GM12865 (cell line): ENCODE measurements at regions not wholly inside any gene's neighbourhood (a gene's known extent, or its start where the extent isn't known, plus 50 kb on each side); places are given as distances from the start of the nearest gene placed in this dataset.

ENCODE experiments used
- DNase-seq: peaks from one replicate; pipeline ENCODE4 v3.0.0; 2010; ENCODE audit warnings: low read depth
- H3K4me3 ChIP-seq: 2 replicates; pipeline ENCODE4 v1.5.1; 2011; ENCODE audit warnings: mild to moderate bottlenecking, low read depth, low read length, control low read depth
- TF ChIP-seq, protein P1 (sequence below): IDR thresholded peaks from 2 replicates; pipeline ENCODE4 v1.5.1; 2011; ENCODE audit warnings: low read length, control low read depth, low read depth, inconsistent platforms; ENCODE audit not compliant: insufficient read depth; ENCODE audit errors: missing control alignments

GRCh38 chr3:102237181-102237580, 197.6 kb upstream of the ZPLD1 start:
- TF ChIP-seq, protein P1, sequence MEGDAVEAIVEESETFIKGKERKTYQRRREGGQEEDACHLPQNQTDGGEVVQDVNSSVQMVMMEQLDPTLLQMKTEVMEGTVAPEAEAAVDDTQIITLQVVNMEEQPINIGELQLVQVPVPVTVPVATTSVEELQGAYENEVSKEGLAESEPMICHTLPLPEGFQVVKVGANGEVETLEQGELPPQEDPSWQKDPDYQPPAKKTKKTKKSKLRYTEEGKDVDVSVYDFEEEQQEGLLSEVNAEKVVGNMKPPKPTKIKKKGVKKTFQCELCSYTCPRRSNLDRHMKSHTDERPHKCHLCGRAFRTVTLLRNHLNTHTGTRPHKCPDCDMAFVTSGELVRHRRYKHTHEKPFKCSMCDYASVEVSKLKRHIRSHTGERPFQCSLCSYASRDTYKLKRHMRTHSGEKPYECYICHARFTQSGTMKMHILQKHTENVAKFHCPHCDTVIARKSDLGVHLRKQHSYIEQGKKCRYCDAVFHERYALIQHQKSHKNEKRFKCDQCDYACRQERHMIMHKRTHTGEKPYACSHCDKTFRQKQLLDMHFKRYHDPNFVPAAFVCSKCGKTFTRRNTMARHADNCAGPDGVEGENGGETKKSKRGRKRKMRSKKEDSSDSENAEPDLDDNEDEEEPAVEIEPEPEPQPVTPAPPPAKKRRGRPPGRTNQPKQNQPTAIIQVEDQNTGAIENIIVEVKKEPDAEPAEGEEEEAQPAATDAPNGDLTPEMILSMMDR, result no peak
- no peak for DNase-seq
- H3K4me3 ChIP-seq, result no peak overlapping the region

DNA sequence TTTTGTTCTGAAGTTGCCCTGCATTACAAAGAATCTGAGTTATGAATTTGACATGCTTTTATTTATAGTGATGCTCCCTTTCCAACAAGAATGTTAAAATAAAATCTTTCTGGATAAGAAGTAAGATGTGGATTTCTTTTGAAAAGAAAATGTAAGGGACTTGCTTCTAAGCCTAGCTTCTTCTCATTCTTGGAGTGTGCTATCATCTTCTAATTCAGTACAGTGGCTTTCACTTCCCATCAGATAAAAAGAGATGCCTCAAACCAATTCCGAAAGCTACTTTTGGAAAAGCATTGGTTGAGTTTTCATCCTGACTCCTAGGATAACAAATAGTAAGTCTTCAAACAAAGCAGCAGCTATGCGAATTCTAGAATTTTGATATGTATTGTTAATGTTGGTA, 197.0 kb upstream of the ZPLD1 start:
- DNase-seq, result no peak
- H3K4me3 ChIP-seq, result no peak overlapping the region
- TF ChIP-seq, protein P1, result no peak

DNA sequence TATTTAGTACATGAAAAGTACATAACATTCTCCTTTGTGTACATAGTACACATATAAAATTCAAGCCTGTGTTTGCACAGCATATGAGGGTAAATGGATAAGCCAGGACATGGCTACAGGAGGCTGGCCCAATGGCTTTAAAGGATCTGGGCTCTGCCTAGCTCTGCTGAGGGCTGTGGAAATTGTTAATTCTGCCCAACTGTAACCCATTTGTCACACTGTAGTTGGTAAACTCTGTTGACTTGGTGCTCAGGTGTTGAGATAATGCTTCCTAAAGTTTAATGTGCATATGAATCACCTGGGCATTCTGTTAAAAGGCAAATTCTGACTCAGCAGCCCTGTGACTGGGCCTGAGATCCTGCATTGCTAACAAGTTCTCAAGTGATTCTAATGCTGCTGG, 196.5 kb upstream of the ZPLD1 start:
- TF ChIP-seq, protein P1, result no peak
- no peak for DNase-seq
- H3K4me3 ChIP-seq, result no peak overlapping the region

DNA sequence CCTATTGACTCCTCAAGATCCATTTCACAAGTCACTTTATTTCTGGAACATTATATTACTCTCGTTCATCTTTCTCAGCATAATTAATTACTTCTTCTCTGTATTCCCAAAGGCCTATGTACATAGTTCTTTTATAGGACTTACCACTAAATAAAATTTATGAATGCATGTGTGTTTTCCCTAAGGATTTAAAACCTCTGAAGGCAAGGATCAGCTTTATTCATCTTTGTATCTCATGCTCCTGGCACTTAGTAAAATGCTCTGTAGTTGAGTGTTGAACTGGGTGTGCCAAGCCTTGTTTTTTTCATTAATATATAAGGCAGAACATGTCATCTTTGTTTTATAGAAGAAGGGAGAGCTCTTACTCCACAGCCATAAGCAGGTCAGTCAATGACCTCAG, 194.1 kb upstream of the ZPLD1 start:
- TF ChIP-seq, protein P1, result no peak
- no peak overlapping the region for H3K4me3 ChIP-seq
- DNase-seq, result no peak

DNA sequence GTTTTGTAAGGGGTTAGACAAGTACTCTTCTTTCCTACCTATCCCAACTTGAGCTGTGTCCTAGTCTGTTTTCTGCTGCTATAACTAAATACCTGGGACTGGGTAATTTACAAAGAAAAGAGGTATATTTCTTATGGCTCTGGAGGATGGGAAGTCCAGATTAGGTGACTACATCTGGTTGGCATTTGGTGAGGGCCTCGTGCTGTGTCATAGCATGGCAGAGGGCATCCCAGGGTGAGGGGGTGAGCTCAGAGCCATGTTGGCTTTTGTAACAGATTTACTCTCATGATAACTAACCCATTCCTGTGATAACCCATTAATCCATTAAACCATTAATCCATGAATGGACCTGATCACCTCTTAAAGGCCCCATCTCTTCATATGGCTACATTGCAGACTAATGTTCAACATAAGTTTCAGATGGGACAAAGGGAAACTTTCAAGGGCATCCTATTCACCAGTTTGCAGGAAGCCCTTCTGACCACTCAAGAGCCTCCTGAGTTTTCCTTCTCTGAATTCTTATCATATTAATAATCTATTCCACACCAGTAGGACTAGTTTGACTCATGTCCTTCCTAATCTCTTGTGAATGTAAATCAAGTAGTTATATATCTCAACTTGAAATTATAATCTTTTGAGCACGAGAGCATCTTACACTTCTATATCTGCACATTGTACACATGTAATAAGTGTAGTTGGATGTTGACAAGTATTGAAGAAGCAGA, 185.7 kb upstream of the ZPLD1 start:
- TF ChIP-seq, protein P1, result no peak
- no peak for DNase-seq
- no peak overlapping the region for H3K4me3 ChIP-seq

GRCh38 chr3:102255736-102256135, 179.1 kb upstream of the ZPLD1 start:
- TF ChIP-seq, protein P1, result no peak
- H3K4me3 ChIP-seq, result no peak overlapping the region
- DNase-seq, result no peak

GRCh38 chr3:102258666-102259227, 176.1 kb upstream of the ZPLD1 start:
- DNase-seq, result peak; percentile 29
- TF ChIP-seq, protein P1, result no peak

More at GRCh38 chr3:102258666-102259227, 176.1 kb upstream of the ZPLD1 start:
- no peak overlapping the region for H3K4me3 ChIP-seq
